ENCODE measurements at regions not wholly inside any gene's neighbourhood (a gene's known extent, or its start where the extent isn't known, plus 50 kb on each side); places are given as distances from the start of the nearest gene placed in this dataset.

DNA sequence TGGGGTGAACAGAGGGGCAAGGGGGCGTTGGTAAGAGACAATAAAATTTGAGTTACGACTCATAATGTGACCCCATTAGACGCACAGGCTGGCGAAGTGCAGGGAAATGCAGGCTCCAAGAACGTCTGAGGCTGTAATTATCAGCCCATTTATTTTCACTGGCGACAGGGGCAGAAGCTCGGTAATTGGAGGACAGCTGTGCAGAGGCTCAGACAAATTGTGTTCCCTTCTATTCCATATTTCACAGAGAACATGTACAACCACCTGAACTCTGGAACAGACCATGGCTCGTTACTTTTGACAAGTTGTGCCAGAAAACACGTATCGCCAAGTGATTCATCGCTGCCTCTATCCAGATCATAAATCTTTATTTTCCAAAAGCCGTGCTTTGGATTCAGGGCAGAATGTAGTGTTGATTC, 137.3 kb upstream of the FRMD4A start:
- Mint-ChIP-seq H3K27me3 (peaks cover 12% of the 10 kb centered on the region), H3K4me1 (no peaks in the 10 kb centered on the region), H3K36me3 (no peaks in the 10 kb centered on the region), H3K4me3 (no peak overlapping the region), H3K9me3 (peaks cover 4% of the 10 kb centered on the region), H3K27ac (no peak overlapping the region)
- POLR2A ChIA-PET, result no interaction called here
- DNase-seq, result no peak
- ATAC-seq (ENCODE audit: low read depth), result no peak

GRCh38 chr10:14466257-14466656, 135.5 kb upstream of the FRMD4A start:
- no peak for DNase-seq
- POLR2A ChIA-PET, result no interaction called here
- H3K27me3 Mint-ChIP-seq, result peaks cover 8% of the 10 kb centered on the region
- no peaks in the 10 kb centered on the region for H3K4me1 Mint-ChIP-seq
- no peak for ATAC-seq (ENCODE audit: low read depth)
- H3K27ac Mint-ChIP-seq, result no peak overlapping the region
- no peaks in the 10 kb centered on the region for H3K36me3 Mint-ChIP-seq
- peaks cover 6% of the 10 kb centered on the region for H3K9me3 Mint-ChIP-seq
- H3K4me3 Mint-ChIP-seq, result no peak overlapping the region

DNA sequence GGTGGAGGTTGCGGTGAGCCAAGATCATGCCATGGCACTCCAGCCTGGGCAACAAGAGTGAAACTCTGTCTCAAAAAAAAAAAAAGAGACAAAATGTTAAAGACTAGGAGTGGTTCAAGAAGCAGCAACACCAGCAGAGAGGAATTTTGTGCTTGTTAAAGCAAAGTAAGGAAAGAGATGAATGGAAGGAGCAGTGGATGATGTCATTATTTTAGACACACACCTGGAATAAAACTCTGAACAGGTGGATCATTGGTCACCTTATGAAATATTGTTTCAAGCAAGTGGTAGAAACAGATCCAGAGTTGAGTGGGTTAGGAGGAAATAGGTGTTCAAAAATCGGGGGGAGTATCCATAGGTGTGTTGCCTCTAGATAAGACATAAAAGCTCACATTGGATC, 129.7 kb upstream of the FRMD4A start:
- Mint-ChIP-seq H3K27me3 (peaks cover 14% of the 10 kb centered on the region), H3K9me3 (peaks cover 10% of the 10 kb centered on the region), H3K27ac (no peak overlapping the region), H3K36me3 (no peaks in the 10 kb centered on the region), H3K4me1 (no peaks in the 10 kb centered on the region), H3K4me3 (no peak overlapping the region)
- DNase-seq (no peak), ATAC-seq (ENCODE audit: low read depth) (no peak)
- POLR2A ChIA-PET, result no interaction called here

DNA sequence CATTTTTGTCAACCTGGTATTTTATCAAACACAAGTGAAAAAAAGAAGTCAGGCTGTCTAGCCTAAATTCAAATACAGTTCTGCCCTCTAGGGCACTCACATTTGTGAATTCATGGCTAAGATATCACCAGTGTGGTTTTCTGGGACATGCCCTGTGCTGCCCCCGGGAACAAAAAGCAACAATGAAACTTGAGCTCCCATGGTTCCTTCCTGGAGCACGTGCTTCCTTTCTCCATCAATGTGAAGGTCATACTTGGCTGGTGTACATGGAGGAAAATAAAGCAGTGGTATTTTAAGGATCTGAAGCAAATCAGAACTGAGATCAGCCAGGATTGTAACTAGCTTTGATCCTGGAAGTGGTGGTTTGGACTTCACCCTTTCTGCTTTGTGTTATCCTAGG, 128.9 kb upstream of the FRMD4A start:
- no peak for DNase-seq
- no peaks in the 10 kb centered on the region for H3K36me3 Mint-ChIP-seq
- peaks cover 14% of the 10 kb centered on the region for H3K27me3 Mint-ChIP-seq
- no peaks in the 10 kb centered on the region for H3K4me1 Mint-ChIP-seq
- no peak overlapping the region for H3K4me3 Mint-ChIP-seq
- no peak for ATAC-seq (ENCODE audit: low read depth)
- peaks cover 10% of the 10 kb centered on the region for H3K9me3 Mint-ChIP-seq
- no peak overlapping the region for H3K27ac Mint-ChIP-seq
- POLR2A ChIA-PET, result no interaction called here

- H3K27ac Mint-ChIP-seq, result no peak overlapping the region
- no peak for DNase-seq
- H3K27me3 Mint-ChIP-seq, result peaks cover 13% of the 10 kb centered on the region
- POLR2A ChIA-PET, result interaction anchor here (0.6 kb wide), 1 partner anchor 605 kb away, joined by 3 read pairs; no protein-coding TSS in a partner anchor
- no peak overlapping the region for H3K4me3 Mint-ChIP-seq
- no peaks in the 10 kb centered on the region for H3K4me1 Mint-ChIP-seq
- no peaks in the 10 kb centered on the region for H3K36me3 Mint-ChIP-seq
- H3K9me3 Mint-ChIP-seq, result peaks cover 4% of the 10 kb centered on the region
- ATAC-seq (ENCODE audit: low read depth), result no peak
These were observed 126.1 kb upstream of the FRMD4A start for GRCh38 chr10:14456870-14457266.

DNA sequence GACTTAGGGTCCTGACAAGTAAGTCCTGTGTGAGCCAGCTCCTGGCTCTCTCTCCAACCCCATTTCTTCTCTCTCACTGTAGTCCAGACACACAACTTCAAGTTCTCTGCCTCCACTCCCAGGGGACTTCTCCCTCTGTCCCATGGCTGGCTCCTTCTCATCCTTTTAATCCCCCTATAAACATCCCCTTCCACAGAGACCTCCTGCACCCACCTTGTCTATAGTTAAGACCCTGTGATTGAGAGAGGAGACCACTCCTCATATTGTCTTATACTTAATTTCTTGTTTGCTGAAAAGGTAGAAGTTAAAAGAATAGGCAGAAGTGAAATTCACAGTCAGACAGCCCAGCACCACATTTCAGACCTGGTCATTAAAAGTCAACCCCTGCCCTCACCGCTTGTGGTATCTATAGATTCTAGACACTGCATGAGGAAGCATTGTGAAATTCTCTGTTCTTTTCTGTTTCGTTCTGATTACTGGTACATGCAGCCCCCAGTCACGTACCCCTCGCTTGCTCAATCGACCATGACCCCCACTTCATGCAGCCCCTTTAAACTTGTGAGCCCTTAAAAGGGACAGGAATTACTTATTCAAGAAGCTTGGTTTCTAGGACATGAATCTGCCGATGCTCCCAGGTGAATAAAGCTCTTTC, 125.6 kb upstream of the FRMD4A start:
- peaks cover 13% of the 10 kb centered on the region for H3K27me3 Mint-ChIP-seq
- ATAC-seq (ENCODE audit: low read depth), result no peak
- peaks cover 4% of the 10 kb centered on the region for H3K9me3 Mint-ChIP-seq
- no peak overlapping the region for H3K4me3 Mint-ChIP-seq
- no peaks in the 10 kb centered on the region for H3K36me3 Mint-ChIP-seq
- POLR2A ChIA-PET, result interaction anchor here (0.6 kb wide), 1 partner anchor 604 kb away, joined by 3 read pairs; no protein-coding TSS in a partner anchor
- no peak overlapping the region for H3K27ac Mint-ChIP-seq
- no peaks in the 10 kb centered on the region for H3K4me1 Mint-ChIP-seq
- DNase-seq, result no peak

GRCh38 chr10:14454629-14455028, 123.9 kb upstream of the FRMD4A start:
- Mint-ChIP-seq H3K27ac (no peak overlapping the region), H3K27me3 (peaks cover 18% of the 10 kb centered on the region), H3K4me1 (peaks cover under 1% of the 10 kb centered on the region), H3K36me3 (no peaks in the 10 kb centered on the region), H3K4me3 (no peak overlapping the region), H3K9me3 (peaks cover 4% of the 10 kb centered on the region)
- ATAC-seq (ENCODE audit: low read depth), result no peak
- POLR2A ChIA-PET, result no interaction called here
- no peak for DNase-seq

DNA sequence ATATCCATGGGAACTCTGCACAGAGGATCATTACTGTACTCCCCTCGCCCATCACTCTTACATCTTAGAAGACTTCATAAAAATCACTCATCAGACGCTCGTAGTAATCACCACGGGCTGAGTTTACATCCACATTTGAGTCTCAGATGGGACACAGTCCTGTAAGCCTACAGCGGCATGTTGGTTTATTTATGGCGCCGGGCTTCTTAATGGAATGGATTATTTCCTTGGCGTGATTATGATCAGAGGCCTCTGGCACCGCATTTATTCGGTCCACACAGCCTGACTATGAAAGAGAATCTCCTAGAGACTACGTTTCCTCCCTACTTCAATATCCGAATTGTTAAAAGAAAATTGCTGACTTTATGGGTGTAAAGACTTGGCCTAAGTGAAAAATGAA, 123.5 kb upstream of the FRMD4A start:
- ATAC-seq (ENCODE audit: low read depth) (no peak), DNase-seq (no peak)
- no peak overlapping the region for H3K27ac Mint-ChIP-seq
- POLR2A ChIA-PET, result interaction anchor here (0.6 kb wide), 1 partner anchor 346 kb away, joined by 3 read pairs; no protein-coding TSS in a partner anchor
- no peak overlapping the region for H3K4me3 Mint-ChIP-seq
- H3K36me3 Mint-ChIP-seq, result no peaks in the 10 kb centered on the region
- H3K27me3 Mint-ChIP-seq, result peaks cover 18% of the 10 kb centered on the region
- H3K9me3 Mint-ChIP-seq, result peaks cover 4% of the 10 kb centered on the region
- H3K4me1 Mint-ChIP-seq, result peaks cover 1% of the 10 kb centered on the region

GRCh38 chr10:14453593-14453992, 122.9 kb upstream of the FRMD4A start:
- no peak overlapping the region for H3K4me3 Mint-ChIP-seq
- peaks cover 1% of the 10 kb centered on the region for H3K4me1 Mint-ChIP-seq
- peaks cover 4% of the 10 kb centered on the region for H3K9me3 Mint-ChIP-seq
- H3K27me3 Mint-ChIP-seq, result peaks cover 15% of the 10 kb centered on the region
- no peak overlapping the region for H3K27ac Mint-ChIP-seq
- H3K36me3 Mint-ChIP-seq, result no peaks in the 10 kb centered on the region
- DNase-seq, result no peak
- no peak for ATAC-seq (ENCODE audit: low read depth)
- POLR2A ChIA-PET, result interaction anchor here (0.6 kb wide), 1 partner anchor 347 kb away, joined by 3 read pairs; no protein-coding TSS in a partner anchor

DNA sequence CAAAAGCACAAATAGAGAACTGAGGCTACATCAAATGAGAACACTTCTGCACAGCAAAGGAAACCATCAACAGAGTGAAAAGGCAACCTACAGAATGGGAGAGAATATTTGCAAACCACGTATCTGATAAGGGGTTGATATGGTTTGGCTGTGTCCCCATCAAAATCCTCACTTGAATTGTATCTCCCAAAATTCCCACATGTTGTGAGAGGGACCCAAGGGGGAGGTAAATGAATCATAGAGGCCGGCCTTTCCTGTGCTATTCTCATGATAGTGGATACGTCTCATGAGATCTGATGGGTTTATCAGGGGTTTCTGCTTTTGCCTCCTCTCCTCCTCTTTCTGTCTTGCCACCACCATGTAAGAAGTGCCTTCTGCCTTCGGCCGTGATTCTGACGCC, 120.6 kb upstream of the FRMD4A start:
- Mint-ChIP-seq H3K4me1 (peaks cover 1% of the 10 kb centered on the region), H3K36me3 (no peaks in the 10 kb centered on the region), H3K27me3 (peaks cover 13% of the 10 kb centered on the region), H3K9me3 (no peaks in the 10 kb centered on the region), H3K4me3 (no peak overlapping the region), H3K27ac (no peak overlapping the region)
- no peak for ATAC-seq (ENCODE audit: low read depth)
- no peak for DNase-seq
- POLR2A ChIA-PET, result no interaction called here

- Mint-ChIP-seq H3K27ac (no peak overlapping the region), H3K4me3 (no peak overlapping the region), H3K36me3 (no peaks in the 10 kb centered on the region), H3K27me3 (peaks cover 9% of the 10 kb centered on the region), H3K4me1 (peaks cover 1% of the 10 kb centered on the region), H3K9me3 (no peaks in the 10 kb centered on the region)
- POLR2A ChIA-PET, result no interaction called here
- ATAC-seq (ENCODE audit: low read depth), result no peak
- DNase-seq, result no peak
These were observed 119.3 kb upstream of the FRMD4A start for GRCh38 chr10:14450041-14450491.

DNA sequence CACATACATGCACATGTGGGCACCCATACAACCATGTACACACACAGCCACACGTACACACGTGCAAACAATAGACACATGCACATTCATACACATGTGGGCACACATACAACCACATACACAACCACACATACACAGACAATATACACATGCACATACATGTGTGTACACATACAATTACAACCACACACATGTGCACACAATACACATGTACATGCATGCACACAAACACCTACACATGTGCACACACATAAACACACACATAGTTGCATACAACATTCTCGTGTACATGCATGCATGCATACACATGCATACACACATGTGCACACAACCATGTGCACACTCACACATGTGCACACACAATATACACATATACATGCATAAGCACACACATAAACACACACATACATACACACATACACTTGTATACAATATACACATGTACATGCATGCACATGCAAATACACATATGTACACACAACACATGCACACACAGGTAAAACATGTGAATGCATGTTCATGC, 118.6 kb upstream of the FRMD4A start:
- Mint-ChIP-seq H3K27me3 (peaks cover 9% of the 10 kb centered on the region), H3K9me3 (no peaks in the 10 kb centered on the region), H3K36me3 (no peaks in the 10 kb centered on the region), H3K4me1 (peaks cover 1% of the 10 kb centered on the region), H3K27ac (no peak overlapping the region), H3K4me3 (no peak overlapping the region)
- no peak for DNase-seq
- no peak for ATAC-seq (ENCODE audit: low read depth)
- POLR2A ChIA-PET, result no interaction called here

DNA sequence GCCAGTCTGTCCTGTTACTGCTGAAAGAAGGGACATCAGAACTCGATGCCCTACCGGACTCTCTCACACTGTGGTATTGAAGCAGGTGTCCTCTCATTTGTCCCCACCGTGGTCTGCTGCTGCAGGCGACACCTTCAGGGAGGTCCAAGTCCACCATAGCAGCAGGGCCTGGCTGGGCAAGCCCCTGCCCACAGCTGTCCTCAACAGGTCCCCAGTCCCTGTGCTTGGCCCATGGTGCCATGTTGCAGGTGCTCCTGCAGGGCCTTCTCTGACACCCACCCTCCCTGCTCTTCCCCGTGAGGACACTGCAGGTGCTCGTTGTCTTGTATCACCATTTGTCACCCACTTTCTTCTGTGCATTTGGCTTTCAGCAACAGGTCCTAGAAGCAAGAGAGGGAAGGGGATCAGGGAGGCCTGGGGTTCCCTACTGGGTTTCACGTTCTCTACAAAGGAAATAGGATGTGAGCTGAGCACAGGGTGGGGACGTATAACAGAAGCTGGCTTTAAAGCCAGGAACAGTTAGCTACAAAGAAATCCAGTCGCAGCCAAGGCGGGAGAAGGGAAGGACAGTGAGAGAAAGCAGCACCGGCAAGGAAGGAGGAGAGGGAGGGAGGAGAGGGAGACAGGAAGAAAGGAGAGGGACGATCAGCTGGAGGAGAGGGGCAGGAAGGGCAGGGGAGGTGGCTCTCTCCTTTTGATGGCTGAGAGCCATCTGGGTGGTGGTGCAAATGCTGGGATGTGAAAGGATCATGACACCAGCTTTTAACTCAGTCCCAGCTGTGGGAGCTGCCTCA, 117.7 kb upstream of the FRMD4A start:
- H3K4me1 Mint-ChIP-seq, result peaks cover 1% of the 10 kb centered on the region
- no peak overlapping the region for H3K27ac Mint-ChIP-seq
- no peaks in the 10 kb centered on the region for H3K36me3 Mint-ChIP-seq
- DNase-seq, result no peak
- H3K4me3 Mint-ChIP-seq, result no peak overlapping the region
- no peaks in the 10 kb centered on the region for H3K9me3 Mint-ChIP-seq
- POLR2A ChIA-PET, result no interaction called here
- ATAC-seq (ENCODE audit: low read depth), result no peak
- peaks cover 12% of the 10 kb centered on the region for H3K27me3 Mint-ChIP-seq

All from activated naive CD8-positive, alpha-beta T cell treated with anti-CD3 and anti-CD28 coated beads, Interleukin-2, amount 10 ng/mL, durations not matched to agents 7 days and 5 days (primary cell).